HFF-Myc (cell line): ENCODE measurements at regions not wholly inside any gene's neighbourhood (a gene's known extent, or its start where the extent isn't known, plus 50 kb on each side); places are given as distances from the start of the nearest gene placed in this dataset.
"Not testable (repeated sequence)": the region's sequence is repeated elsewhere in the genome, so short reads cannot be mapped to it uniquely, and the experiment has no call there.

Experiments used
- DNase-seq: peaks from one replicate; pipeline ENCODE4 v3.0.0-alpha.2; 2011; ENCODE audit warnings: low read depth; ENCODE audit errors: extremely low read depth
- H3K4me3 ChIP-seq: replicated peaks from 2 replicates; pipeline ENCODE4 v1.5.1; 2011; ENCODE audit warnings: low read depth, mild to moderate bottlenecking, control low read depth, low read length
- TF ChIP-seq, protein P1 (sequence below): IDR thresholded peaks from 2 replicates; pipeline ENCODE4 v1.5.1; 2012; ENCODE audit warnings: mild to moderate bottlenecking, low read depth, low read length, control low read depth; ENCODE audit errors: missing control alignments

DNA sequence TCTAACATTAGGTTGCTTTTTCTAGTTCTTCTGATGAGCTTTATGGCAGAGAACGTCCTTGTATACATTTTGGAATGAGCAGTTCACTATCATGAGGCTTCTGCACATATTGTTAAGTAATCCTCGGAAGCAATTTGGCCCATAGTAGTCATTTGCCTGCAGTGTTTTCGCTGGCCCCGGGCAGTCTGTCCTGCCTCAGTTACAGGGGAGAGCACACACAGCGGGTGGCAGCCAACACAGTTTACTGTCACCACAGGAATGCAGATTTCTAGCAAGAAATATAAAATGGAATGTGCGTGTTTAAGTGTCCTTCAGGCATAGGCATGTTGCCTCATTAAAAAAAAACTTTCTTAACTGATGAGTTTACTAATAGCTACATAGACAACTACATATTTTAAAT is 71.5 kb upstream of the GJB6 start:
- H3K4me3 ChIP-seq: no peak overlapping the region
- no peak for DNase-seq
- TF ChIP-seq, protein P1, sequence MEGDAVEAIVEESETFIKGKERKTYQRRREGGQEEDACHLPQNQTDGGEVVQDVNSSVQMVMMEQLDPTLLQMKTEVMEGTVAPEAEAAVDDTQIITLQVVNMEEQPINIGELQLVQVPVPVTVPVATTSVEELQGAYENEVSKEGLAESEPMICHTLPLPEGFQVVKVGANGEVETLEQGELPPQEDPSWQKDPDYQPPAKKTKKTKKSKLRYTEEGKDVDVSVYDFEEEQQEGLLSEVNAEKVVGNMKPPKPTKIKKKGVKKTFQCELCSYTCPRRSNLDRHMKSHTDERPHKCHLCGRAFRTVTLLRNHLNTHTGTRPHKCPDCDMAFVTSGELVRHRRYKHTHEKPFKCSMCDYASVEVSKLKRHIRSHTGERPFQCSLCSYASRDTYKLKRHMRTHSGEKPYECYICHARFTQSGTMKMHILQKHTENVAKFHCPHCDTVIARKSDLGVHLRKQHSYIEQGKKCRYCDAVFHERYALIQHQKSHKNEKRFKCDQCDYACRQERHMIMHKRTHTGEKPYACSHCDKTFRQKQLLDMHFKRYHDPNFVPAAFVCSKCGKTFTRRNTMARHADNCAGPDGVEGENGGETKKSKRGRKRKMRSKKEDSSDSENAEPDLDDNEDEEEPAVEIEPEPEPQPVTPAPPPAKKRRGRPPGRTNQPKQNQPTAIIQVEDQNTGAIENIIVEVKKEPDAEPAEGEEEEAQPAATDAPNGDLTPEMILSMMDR: no peak

DNA sequence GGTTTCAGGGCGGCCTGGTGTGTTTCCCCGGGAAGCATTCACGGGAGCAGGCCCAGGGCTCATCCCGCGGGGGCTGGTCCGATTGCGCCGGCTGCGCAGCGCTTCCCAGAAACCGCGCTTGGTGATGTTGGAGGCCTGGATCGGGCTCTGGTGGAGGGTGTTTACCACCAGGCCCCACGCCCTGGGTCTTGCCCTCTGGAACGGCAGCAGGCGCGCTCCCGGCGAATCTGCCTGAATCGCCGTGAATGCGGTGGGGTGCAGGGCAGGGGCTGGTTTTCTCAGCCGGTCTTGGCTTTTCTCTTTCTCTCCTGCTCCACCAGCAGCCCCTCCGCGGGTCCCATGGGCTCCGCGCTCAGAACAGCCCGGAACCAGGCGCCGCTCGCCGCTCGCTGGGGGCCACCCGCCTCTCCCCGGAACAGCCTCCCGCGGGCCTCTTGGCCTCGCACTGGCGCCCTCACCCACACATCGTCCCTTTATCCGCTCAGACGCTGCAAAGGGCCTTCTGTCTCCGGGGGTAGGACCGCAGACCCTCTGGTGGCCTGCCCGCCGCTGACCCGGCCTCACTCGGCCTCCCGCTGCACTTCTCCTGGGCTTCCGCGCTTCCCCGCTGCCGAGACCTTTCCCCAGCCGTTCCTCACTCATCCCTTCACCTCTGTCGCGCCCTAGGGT is 69.4 kb upstream of the GJB6 start:
- TF ChIP-seq, protein P1: no peak
- H3K4me3 ChIP-seq: no peak overlapping the region
- no peak for DNase-seq

DNA sequence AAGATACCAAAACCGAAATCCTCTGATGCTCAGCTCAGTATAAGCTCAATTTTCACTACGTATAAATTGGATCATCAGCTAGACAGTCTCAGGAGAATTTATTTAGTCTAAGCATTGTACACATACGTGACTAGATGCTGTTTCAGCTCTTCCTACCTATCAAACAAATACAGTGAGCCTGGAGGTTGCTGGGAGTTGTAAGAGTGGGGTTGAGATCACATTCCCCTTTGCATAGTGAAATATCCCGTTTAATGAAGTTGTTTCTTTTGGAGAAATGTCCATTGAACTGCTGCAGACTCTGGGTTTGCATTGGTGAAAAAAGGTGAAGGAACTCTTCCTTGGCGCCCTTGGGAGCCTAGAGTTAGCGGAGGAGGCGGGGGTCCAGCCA is 68.9 kb upstream of the GJB6 start:
- TF ChIP-seq, protein P1: no peak
- DNase-seq: no peak
- H3K4me3 ChIP-seq: no peak overlapping the region

DNA sequence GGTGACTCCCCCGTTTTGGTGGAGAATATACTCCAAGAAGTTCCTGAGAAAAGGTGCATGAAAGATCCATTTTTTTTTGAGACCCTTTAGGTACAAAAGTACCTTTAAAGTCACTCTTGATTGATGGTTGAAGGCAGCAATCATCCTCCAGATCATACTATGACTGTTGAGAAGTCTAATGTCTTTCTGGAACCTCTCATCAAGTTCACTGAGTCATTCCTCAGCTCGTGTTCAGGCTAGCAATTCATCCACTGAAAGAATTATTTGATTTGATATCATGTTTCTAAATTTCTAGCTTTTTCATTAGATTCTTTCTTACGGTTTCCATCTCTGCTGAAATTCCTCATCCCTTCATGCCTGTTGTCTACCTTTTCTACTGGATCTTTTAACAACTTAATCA is 65.1 kb upstream of the GJB6 start:
- DNase-seq: no peak
- TF ChIP-seq, protein P1: no peak
- H3K4me3 ChIP-seq: no peak overlapping the region

DNA sequence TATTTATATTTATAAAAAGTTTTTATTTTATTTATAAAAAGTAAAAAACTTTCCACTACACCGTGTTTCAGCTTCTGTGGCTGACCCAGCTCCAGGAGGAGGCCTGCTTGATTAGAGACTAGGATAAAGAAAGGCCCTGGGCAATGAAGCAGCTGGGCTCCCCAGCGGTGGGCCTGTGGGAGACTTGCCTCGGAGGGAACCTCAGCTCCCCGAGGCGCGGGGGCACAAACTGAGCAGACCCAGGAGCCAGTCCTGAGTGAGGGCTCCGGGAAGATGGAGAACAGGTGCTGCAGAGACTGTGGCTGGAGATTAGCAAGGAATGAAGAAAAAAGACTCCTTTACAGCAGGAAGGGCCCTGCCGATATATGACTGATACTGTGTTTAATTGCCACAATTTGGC is 63.8 kb upstream of the GJB6 start:
- TF ChIP-seq, protein P1: no peak
- no peak for DNase-seq

DNA sequence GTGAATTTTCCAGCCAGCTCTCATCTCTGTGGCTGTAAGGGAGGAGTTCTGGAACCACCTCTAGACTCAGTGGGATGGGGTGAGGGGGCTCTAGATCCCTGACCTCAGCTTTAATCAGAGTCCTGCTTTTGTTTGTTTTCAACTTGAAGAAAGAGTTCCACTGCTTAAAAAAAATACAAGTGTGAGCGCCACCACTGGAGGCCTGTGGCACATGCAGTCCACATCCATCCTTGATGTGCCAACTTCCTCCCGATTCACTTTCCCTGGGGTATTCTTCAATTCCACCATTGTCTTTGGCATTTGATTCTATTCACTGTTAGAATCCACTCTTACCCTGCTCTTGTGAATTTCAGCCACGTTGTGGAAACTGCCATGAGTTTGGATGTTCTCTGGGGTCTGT is 62.4 kb upstream of the GJB6 start:
- TF ChIP-seq, protein P1: no peak
- no peak for DNase-seq
- H3K4me3 ChIP-seq: no peak overlapping the region

More for the DNA sequence above, 63.8 kb upstream of the GJB6 start:
- H3K4me3 ChIP-seq: no peak overlapping the region

DNA sequence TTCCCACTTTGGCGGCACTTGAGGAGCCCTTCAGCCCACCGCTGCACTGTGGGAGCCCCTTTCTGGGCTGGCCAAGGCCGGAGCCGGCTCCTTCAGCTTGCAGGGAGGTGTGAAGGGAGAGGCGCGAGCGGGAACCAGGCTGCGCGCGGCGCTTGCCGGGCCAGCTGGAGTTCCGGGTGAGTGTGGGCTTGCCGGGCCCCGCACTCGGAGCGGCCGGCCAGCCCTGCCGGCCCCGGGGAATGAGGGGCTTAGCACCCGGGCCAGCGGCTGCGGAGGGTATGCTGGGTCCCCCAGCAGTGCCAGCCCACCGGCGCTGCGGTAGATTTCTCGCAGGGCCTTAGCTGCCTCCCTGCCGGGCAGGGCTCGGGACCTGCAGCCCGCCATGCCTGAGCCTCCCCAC is 60.2 kb upstream of the GJB6 start:
- not testable (repeated sequence) for H3K4me3 ChIP-seq, DNase-seq
